Panc1 (cell line): ENCODE measurements at regions not wholly inside any gene's neighbourhood (a gene's known extent, or its start where the extent isn't known, plus 50 kb on each side); places are given as distances from the start of the nearest gene placed in this dataset.

ENCODE experiments used
- ATAC-seq: fragments of 200-7000 bp; cut with Tn5 transposase; 2 replicates; pipeline ENCODE4 v1.9.1; 2020; ENCODE audit warnings: mild to moderate bottlenecking, moderate library complexity
- BruUV-seq: library from RNA; stranded (reverse); fragments of 400-500 nt; replicated peaks from 2 replicates; lab custom pipeline; 2021; lab: Mats Ljungman, UMichigan
- CTCF ChIA-PET: fragments of 300-600 bp; sonication (Branson Sonifier 250); formaldehyde crosslinking; loops from one replicate; lab custom pipeline; 2022; ENCODE audit warnings: antibody characterized with exemption; lab: Charles Lee
- POLR2A ChIA-PET: fragments of 300-600 bp; sonication (Branson Sonifier 250); formaldehyde crosslinking; loops from one replicate; lab custom pipeline; 2022; ENCODE audit warnings: antibody characterized with exemption; lab: Charles Lee
- DNase-seq: peaks from one replicate; pipeline ENCODE4 v3.0.0-alpha.2; 2010; ENCODE audit warnings: low read depth, low spot score
- H3K27ac ChIP-seq: 2 replicates; pipeline ENCODE4 v1.5.1; 2011; ENCODE audit warnings: mild to moderate bottlenecking, low read length, inconsistent platforms
- H3K27me3 ChIP-seq: fragments of 200-500 bp; sonication (Bioruptor generic); 2 replicates; pipeline ENCODE4 v1.6.0; 2014; ENCODE audit warnings: low read length, inconsistent platforms; ENCODE audit not compliant: control insufficient read depth, insufficient read depth
- H3K36me3 ChIP-seq: fragments of 200-500 bp; sonication (Bioruptor generic); 2 replicates; pipeline ENCODE4 v1.5.1; 2014; ENCODE audit warnings: inconsistent platforms, mild to moderate bottlenecking, low read length, moderate library complexity; ENCODE audit not compliant: control insufficient read depth, insufficient read depth
- H3K4me1 ChIP-seq: 2 replicates; pipeline ENCODE4 v1.5.1; 2011; ENCODE audit warnings: inconsistent platforms, mild to moderate bottlenecking, low read length, moderate library complexity; ENCODE audit not compliant: control insufficient read depth, insufficient read depth
- H3K4me3 ChIP-seq, 2 experiments: 2 replicates each; pipeline ENCODE4 v1.5.1; 2011 to 2012; ENCODE audit warnings: low read depth in 2 of 2, low read length in 2 of 2, mild to moderate bottlenecking in 2 of 2, inconsistent platforms in 1 of 2, moderate library complexity in 1 of 2
- H3K9me3 ChIP-seq: fragments of 200-500 bp; sonication (Bioruptor generic); 2 replicates; pipeline ENCODE4 v1.5.1; 2014; ENCODE audit warnings: low read depth, mild to moderate bottlenecking, inconsistent platforms, low read length, moderate library complexity; ENCODE audit not compliant: control insufficient read depth, insufficient read depth
- POLR2AphosphoS5 ChIP-seq: IDR thresholded peaks from 2 replicates; pipeline ENCODE4 v1.6.1; 2012; ENCODE audit warnings: mild to moderate bottlenecking, low read depth, low read length, moderate library complexity
- SIN3A ChIP-seq: IDR thresholded peaks from 2 replicates; pipeline ENCODE4 v1.6.1; 2012; ENCODE audit warnings: low read depth, mild to moderate bottlenecking, low read length, moderate library complexity, borderline replicate concordance; ENCODE audit not compliant: insufficient read depth
- TCF7L2 ChIP-seq: IDR thresholded peaks from 2 replicates; pipeline ENCODE4 v1.6.1; 2011; ENCODE audit warnings: mild to moderate bottlenecking, low read depth, low read length, inconsistent platforms
- in situ Hi-C: cut with HindIII; loops from 2 replicates; pipeline ENCODE4 v1.10.0; 2016; ENCODE audit warnings: low sequenced_read_pairs, low pct_unique_long_range_greater_than_20kb
- intact Hi-C: fragments of 100-400 bp; cut with micrococcal nuclease; formaldehyde crosslinking; loops from one replicate; pipeline ENCODE4 v1.10.0; 2022; ENCODE audit not compliant: unreplicated experiment
- TF ChIP-seq, protein P1 (sequence below), 2 experiments: IDR thresholded peaks; 2 replicates each; pipeline ENCODE4 v1.6.1; 2011 to 2012; ENCODE audit warnings: low read depth in 2 of 2, control low read depth in 1 of 2, low read length in 1 of 2, mild to moderate bottlenecking in 1 of 2, moderate library complexity in 1 of 2; ENCODE audit not compliant: insufficient read depth in 1 of 2
- TF ChIP-seq, protein P2 (sequence below): fragments of 450-650 bp; IDR thresholded peaks from 2 replicates; pipeline ENCODE4 v1.5.1; 2017; ENCODE audit warnings: mild to moderate bottlenecking

DNA sequence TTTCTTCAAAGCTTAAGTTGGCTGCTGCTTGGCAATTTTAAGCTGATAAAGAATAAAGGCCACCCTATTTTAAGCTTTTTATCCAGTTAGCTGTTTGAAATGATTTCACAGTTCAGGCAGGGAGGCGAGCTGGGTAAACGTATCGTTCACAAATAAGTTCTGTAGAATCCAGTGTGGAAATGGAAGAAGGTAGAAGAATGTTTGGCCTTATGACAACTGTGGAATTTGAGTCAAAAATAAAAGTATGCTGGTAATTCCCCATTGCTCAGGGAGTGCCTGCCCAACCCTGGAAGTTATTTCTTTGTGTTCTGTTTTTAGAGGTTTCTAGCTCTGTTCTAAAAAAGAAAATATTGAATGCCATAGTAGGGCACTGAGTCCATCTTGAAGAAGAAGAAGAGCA is 113.1 kb downstream of the ARL4A start:
- intact Hi-C loops (no loop called here), in situ Hi-C loops (no loop called here)
- ChIA-PET POLR2A (no interaction called here), CTCF (no interaction called here)
- DNase-seq (no peak), ATAC-seq (no peak)
- H3K9me3 ChIP-seq = no peaks in the 10 kb centered on the region
- H3K27me3 ChIP-seq = no peaks in the 10 kb centered on the region
- TF ChIP-seq, protein P1, sequence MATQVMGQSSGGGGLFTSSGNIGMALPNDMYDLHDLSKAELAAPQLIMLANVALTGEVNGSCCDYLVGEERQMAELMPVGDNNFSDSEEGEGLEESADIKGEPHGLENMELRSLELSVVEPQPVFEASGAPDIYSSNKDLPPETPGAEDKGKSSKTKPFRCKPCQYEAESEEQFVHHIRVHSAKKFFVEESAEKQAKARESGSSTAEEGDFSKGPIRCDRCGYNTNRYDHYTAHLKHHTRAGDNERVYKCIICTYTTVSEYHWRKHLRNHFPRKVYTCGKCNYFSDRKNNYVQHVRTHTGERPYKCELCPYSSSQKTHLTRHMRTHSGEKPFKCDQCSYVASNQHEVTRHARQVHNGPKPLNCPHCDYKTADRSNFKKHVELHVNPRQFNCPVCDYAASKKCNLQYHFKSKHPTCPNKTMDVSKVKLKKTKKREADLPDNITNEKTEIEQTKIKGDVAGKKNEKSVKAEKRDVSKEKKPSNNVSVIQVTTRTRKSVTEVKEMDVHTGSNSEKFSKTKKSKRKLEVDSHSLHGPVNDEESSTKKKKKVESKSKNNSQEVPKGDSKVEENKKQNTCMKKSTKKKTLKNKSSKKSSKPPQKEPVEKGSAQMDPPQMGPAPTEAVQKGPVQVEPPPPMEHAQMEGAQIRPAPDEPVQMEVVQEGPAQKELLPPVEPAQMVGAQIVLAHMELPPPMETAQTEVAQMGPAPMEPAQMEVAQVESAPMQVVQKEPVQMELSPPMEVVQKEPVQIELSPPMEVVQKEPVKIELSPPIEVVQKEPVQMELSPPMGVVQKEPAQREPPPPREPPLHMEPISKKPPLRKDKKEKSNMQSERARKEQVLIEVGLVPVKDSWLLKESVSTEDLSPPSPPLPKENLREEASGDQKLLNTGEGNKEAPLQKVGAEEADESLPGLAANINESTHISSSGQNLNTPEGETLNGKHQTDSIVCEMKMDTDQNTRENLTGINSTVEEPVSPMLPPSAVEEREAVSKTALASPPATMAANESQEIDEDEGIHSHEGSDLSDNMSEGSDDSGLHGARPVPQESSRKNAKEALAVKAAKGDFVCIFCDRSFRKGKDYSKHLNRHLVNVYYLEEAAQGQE (IDR thresholded peaks at IDR 0.05; ENCODE audit: insufficient read depth in 1 of 2, low read depth in 2 of 2, low read length in 1 of 2) = no peak
- TF ChIP-seq TCF7L2 = no peak
- TF ChIP-seq, protein P2, sequence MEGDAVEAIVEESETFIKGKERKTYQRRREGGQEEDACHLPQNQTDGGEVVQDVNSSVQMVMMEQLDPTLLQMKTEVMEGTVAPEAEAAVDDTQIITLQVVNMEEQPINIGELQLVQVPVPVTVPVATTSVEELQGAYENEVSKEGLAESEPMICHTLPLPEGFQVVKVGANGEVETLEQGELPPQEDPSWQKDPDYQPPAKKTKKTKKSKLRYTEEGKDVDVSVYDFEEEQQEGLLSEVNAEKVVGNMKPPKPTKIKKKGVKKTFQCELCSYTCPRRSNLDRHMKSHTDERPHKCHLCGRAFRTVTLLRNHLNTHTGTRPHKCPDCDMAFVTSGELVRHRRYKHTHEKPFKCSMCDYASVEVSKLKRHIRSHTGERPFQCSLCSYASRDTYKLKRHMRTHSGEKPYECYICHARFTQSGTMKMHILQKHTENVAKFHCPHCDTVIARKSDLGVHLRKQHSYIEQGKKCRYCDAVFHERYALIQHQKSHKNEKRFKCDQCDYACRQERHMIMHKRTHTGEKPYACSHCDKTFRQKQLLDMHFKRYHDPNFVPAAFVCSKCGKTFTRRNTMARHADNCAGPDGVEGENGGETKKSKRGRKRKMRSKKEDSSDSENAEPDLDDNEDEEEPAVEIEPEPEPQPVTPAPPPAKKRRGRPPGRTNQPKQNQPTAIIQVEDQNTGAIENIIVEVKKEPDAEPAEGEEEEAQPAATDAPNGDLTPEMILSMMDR = no peak
- TF ChIP-seq SIN3A = no peak
- TF ChIP-seq POLR2AphosphoS5 = no peak
- no peaks in the 10 kb centered on the region for H3K36me3 ChIP-seq
- H3K27ac ChIP-seq = no peak overlapping the region
- H3K4me3 ChIP-seq = no peak overlapping the region
- no peaks in the 10 kb centered on the region for H3K4me1 ChIP-seq
- no TSS peak for BruUV-seq

DNA sequence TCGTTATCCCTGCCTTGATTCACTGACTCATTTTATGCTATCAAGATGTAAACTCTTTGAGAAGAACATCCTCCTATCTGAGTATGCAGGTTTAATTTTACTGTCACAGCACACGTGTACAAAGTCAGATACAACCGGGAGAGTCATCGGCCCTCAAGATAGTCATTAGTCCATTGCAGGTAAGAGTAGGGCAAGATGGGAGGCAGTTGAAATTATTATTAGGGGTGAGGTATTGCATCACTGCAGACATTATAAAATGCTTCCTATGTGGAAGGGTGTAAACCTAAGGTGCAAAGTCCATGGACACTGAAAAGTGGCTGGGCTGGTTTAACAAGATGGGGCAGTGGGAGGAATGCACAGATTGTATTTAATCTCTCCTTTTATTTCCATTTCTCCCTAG is 113.7 kb downstream of the ARL4A start:
- DNase-seq (no peak), ATAC-seq (no peak)
- in situ Hi-C loops (no loop called here), intact Hi-C loops (no loop called here)
- Histone ChIP-seq H3K36me3 (no peaks in the 10 kb centered on the region), H3K9me3 (no peaks in the 10 kb centered on the region), H3K27me3 (no peaks in the 10 kb centered on the region), H3K4me3 (no peak overlapping the region), H3K27ac (no peak overlapping the region), H3K4me1 (no peaks in the 10 kb centered on the region)
- POLR2A ChIA-PET = no interaction called here
- CTCF ChIA-PET = no interaction called here
- TF ChIP-seq, protein P2 = no peak
- TF ChIP-seq, protein P1 (IDR thresholded peaks at IDR 0.05; ENCODE audit: insufficient read depth in 1 of 2, low read depth in 2 of 2, low read length in 1 of 2) = no peak
- TF ChIP-seq SIN3A = no peak
- TF ChIP-seq TCF7L2 = no peak
- no peak for TF ChIP-seq POLR2AphosphoS5
- no TSS peak for BruUV-seq
